Neuronal stem cell (in vitro differentiated cells): ENCODE measurements at regions not wholly inside any gene's neighbourhood (a gene's known extent, or its start where the extent isn't known, plus 50 kb on each side); places are given as distances from the start of the nearest gene placed in this dataset.
"Not testable (repeated sequence)": the region's sequence is repeated elsewhere in the genome, so short reads cannot be mapped to it uniquely, and the experiment has no call there.

ENCODE experiments used
- DNase-seq: peaks from one replicate; pipeline ENCODE4 v3.0.0-alpha.2; 2013; ENCODE audit warnings: low spot score
- H2AFZ ChIP-seq: one replicate; pipeline ENCODE4 v1.6.1; 2013; ENCODE audit warnings: mild to moderate bottlenecking, low read length, inconsistent platforms
- H2AK5ac ChIP-seq: 2 replicates; pipeline ENCODE4 v1.6.1; 2013; ENCODE audit warnings: low read depth, mild to moderate bottlenecking, inconsistent platforms, low read length, moderate library complexity, mixed read lengths
- H2BK120ac ChIP-seq: 2 replicates; pipeline ENCODE4 v1.6.1; 2013; ENCODE audit warnings: low read depth, mild to moderate bottlenecking, inconsistent platforms, low read length, moderate library complexity, mixed read lengths
- H2BK12ac ChIP-seq: one replicate; pipeline ENCODE4 v1.6.1; 2013; ENCODE audit warnings: low read length, inconsistent platforms
- H2BK15ac ChIP-seq: 2 replicates; pipeline ENCODE4 v1.6.1; 2013; ENCODE audit warnings: mild to moderate bottlenecking, low read length, inconsistent platforms, mixed read lengths
- H2BK5ac ChIP-seq: one replicate; pipeline ENCODE4 v1.6.1; 2013; ENCODE audit warnings: inconsistent platforms, mild to moderate bottlenecking, low read length, moderate library complexity
- H3K14ac ChIP-seq: one replicate; pipeline ENCODE4 v1.6.1; 2013; ENCODE audit warnings: low read length, inconsistent platforms
- H3K18ac ChIP-seq: 2 replicates; pipeline ENCODE4 v1.6.1; 2013; ENCODE audit warnings: low read length, inconsistent platforms
- H3K23ac ChIP-seq: 2 replicates; pipeline ENCODE4 v1.6.1; 2013; ENCODE audit warnings: low read depth, mild to moderate bottlenecking, mixed read lengths, low read length, inconsistent platforms; ENCODE audit not compliant: poor library complexity
- H3K27ac ChIP-seq: replicated peaks from 3 replicates; pipeline ENCODE4 v1.5.1; 2013; ENCODE audit warnings: low read length, inconsistent platforms
- H3K27me3 ChIP-seq, 3 experiments: 2 replicates each; pipeline ENCODE4 v1.6.1; 2013; ENCODE audit warnings: low read length in 3 of 3, mild to moderate bottlenecking in 2 of 3, inconsistent platforms in 1 of 3, low read depth in 1 of 3, mixed read lengths in 1 of 3, moderate library complexity in 1 of 3; ENCODE audit not compliant: control insufficient read depth in 3 of 3, insufficient read depth in 3 of 3
- H3K36me3 ChIP-seq, 2 donors: replicated peaks in 1 of 2; 2 replicates each; pipeline ENCODE4 v1.6.1; 2013; ENCODE audit warnings: low read length in 2 of 2; ENCODE audit not compliant: control insufficient read depth in 2 of 2, insufficient read depth in 2 of 2
- H3K4ac ChIP-seq: 2 replicates; pipeline ENCODE4 v1.6.1; 2013; ENCODE audit warnings: inconsistent platforms, mild to moderate bottlenecking, low read length, moderate library complexity
- H3K4me1 ChIP-seq, 2 donors: 1 replicate in 1 of 2; 2 replicates in 1 of 2; pipeline ENCODE4 v1.6.1; 2013; ENCODE audit warnings: low read length in 2 of 2, low read depth in 1 of 2; ENCODE audit not compliant: control insufficient read depth in 2 of 2, insufficient read depth in 1 of 2
- H3K4me2 ChIP-seq: one replicate; pipeline ENCODE4 v1.6.1; 2013; ENCODE audit warnings: mild to moderate bottlenecking, low read length, inconsistent platforms; ENCODE audit not compliant: insufficient read depth, poor library complexity, severe bottlenecking
- H3K4me3 ChIP-seq, 2 donors: 2 replicates each; pipeline ENCODE4 v1.5.1; 2013; ENCODE audit warnings: low read length in 2 of 2, mild to moderate bottlenecking in 2 of 2, inconsistent platforms in 1 of 2, moderate library complexity in 1 of 2
- H3K79me1 ChIP-seq: one replicate; pipeline ENCODE4 v1.6.1; 2013; ENCODE audit warnings: low read depth, mild to moderate bottlenecking, inconsistent platforms, low read length, moderate library complexity
- H3K9ac ChIP-seq: one replicate; pipeline ENCODE4 v1.6.1; 2013; ENCODE audit warnings: mild to moderate bottlenecking, low read depth, low read length, inconsistent platforms; ENCODE audit not compliant: poor library complexity
- H3K9me3 ChIP-seq, 2 donors: replicated peaks in 1 of 2; 2 replicates each; pipeline versions ENCODE3 to v1.6.1; 2013; ENCODE audit warnings: low read length in 2 of 2, mild to moderate bottlenecking in 2 of 2, inconsistent platforms in 1 of 2, low read depth in 1 of 2, mixed read lengths in 1 of 2, moderate library complexity in 1 of 2; ENCODE audit not compliant: control insufficient read depth in 2 of 2, insufficient read depth in 1 of 2
- H4K8ac ChIP-seq: one replicate; pipeline ENCODE4 v1.6.1; 2013; ENCODE audit warnings: low read depth, mild to moderate bottlenecking, inconsistent platforms, low read length, moderate library complexity
- H4K91ac ChIP-seq: one replicate; pipeline ENCODE4 v1.6.1; 2013; ENCODE audit warnings: low read length, low read depth, mild to moderate bottlenecking, inconsistent platforms; ENCODE audit not compliant: poor library complexity
- WGBS, 2 donors: extraction: QIAGEN DNeasy Blood & Tissue Kit; methylation state at CpG; one replicate each; pipeline ENCODE4 v1.1.7; 2013; ENCODE audit warnings: missing lambda C conversion rate in 2 of 2, mixed read lengths in 1 of 2; ENCODE audit not compliant: insufficient read length in 2 of 2, insufficient replicate concordance in 1 of 2; ENCODE audit errors: extremely low coverage in 2 of 2; 5-methylcytosine and 5-hydroxymethylcytosine counted together

DNA sequence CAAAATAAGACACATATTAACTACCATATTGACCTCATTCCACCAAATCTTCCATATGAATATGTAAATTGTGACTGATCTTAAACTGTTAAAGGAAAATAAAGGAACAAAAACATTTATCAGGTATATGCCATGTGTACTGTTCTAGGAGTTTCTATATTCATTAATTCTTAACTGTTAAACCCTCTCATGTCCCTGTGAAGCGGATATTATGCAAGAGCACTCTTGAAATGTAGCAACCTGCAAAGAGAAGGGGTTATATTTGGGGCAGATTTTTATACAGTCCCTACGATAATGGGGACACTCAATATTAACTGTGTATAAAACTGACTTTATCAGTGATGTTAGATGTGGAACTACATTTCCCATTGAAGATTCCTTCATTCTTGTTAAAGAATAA, 184.9 kb upstream of the OR13F1 start:
- no peaks in the 10 kb centered on the region for H3K4me1 ChIP-seq
- no peak overlapping the region for H3K4ac ChIP-seq
- no peak for DNase-seq

DNA sequence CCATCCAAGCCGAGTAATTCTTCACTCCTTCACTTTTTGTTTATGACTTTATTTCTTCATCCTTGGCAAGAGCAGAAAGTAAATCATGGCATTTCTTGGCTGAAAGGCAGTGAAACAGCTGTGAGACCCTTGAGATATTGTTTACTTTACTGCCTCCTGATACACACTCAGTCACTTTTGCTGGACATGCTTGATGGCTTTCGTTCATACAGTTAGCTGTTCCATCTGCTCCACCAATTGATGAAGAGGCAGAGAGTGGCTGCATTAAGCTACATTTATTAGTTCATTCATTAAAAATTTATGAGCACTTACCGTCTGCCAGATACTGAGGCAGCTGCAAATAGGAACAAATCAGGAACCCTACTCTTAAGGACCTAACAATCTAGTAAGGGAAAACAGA, 184.4 kb upstream of the OR13F1 start:
- Histone ChIP-seq H2BK5ac (no peak overlapping the region), H3K18ac (no peak overlapping the region), H3K4me3 (no peak overlapping the region), H3K27me3 (no peaks in the 10 kb centered on the region), H2BK12ac (no peak overlapping the region), H3K36me3 (no peaks in the 10 kb centered on the region), H2AFZ (no peak overlapping the region), H3K4me2 (no peak overlapping the region), H3K4me1 (no peaks in the 10 kb centered on the region), H3K9me3 (no peaks in the 10 kb centered on the region), H2BK15ac (no peak overlapping the region), H3K27ac (no peak overlapping the region), H4K91ac (no peak overlapping the region), H2BK120ac (no peak overlapping the region), H3K79me1 (no peaks in the 10 kb centered on the region), H3K9ac (no peak overlapping the region), H3K4ac (no peak overlapping the region), H4K8ac (no peak overlapping the region), H3K23ac (no peak overlapping the region), H2AK5ac (no peak overlapping the region), H3K14ac (no peak overlapping the region)
- no CpG with 5 or more reads among the region's 3 CpGs for WGBS, 2 donors
- DNase-seq = no peak

More for the DNA sequence above, 184.9 kb upstream of the OR13F1 start:
- H3K18ac ChIP-seq = no peak overlapping the region
- H3K14ac ChIP-seq = no peak overlapping the region
- H4K91ac ChIP-seq = no peak overlapping the region
- no peak overlapping the region for H2AFZ ChIP-seq
- H3K4me2 ChIP-seq = no peak overlapping the region
- H3K79me1 ChIP-seq = no peaks in the 10 kb centered on the region
- H3K27me3 ChIP-seq = no peaks in the 10 kb centered on the region
- H4K8ac ChIP-seq = no peak overlapping the region
- H2BK120ac ChIP-seq = no peak overlapping the region
- H3K23ac ChIP-seq = no peak overlapping the region
- no peak overlapping the region for H3K27ac ChIP-seq
- H2AK5ac ChIP-seq = no peak overlapping the region
- no peaks in the 10 kb centered on the region for H3K9me3 ChIP-seq
- no peaks in the 10 kb centered on the region for H3K36me3 ChIP-seq
- H3K9ac ChIP-seq = no peak overlapping the region
- no peak overlapping the region for H3K4me3 ChIP-seq
- H2BK15ac ChIP-seq = no peak overlapping the region
- no peak overlapping the region for H2BK12ac ChIP-seq
- H2BK5ac ChIP-seq = no peak overlapping the region
- no CpG with 5 or more reads among the region's 2 CpGs for WGBS, 2 donors

DNA sequence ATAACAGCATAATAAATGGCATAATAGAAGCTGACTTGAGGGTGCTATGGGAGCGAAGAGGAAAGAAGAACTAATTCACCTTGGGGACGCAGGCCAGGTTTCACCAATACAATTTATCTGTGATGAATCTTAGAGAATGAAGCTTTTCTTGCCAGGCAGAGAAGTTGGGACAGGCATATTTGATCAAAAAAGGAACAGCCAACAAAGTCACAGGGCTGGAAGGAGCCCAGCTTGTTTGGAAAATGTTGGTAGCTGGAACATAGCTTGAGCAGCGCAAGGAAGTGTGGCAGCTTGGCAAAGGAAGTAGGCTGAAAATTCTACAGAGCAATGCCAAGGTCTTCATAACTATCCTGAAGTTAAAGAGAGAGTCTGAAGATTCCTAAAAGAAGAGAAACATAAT, 181.5 kb upstream of the OR13F1 start:
- no peak overlapping the region for H2BK120ac ChIP-seq
- H3K4ac ChIP-seq = no peak overlapping the region
- no peak overlapping the region for H2AFZ ChIP-seq
- H4K91ac ChIP-seq = no peak overlapping the region
- no CpG with 5 or more reads among the region's 3 CpGs for WGBS, 2 donors
- no peak overlapping the region for H2BK5ac ChIP-seq
- no peaks in the 10 kb centered on the region for H3K9me3 ChIP-seq
- H3K18ac ChIP-seq = no peak overlapping the region
- no peak overlapping the region for H4K8ac ChIP-seq
- H3K79me1 ChIP-seq = no peaks in the 10 kb centered on the region
- H3K36me3 ChIP-seq = no peaks in the 10 kb centered on the region
- DNase-seq = no peak
- H2BK12ac ChIP-seq = no peak overlapping the region
- no peaks in the 10 kb centered on the region for H3K4me1 ChIP-seq
- no peak overlapping the region for H3K4me2 ChIP-seq
- no peak overlapping the region for H3K9ac ChIP-seq
- no peak overlapping the region for H3K23ac ChIP-seq
- H3K14ac ChIP-seq = no peak overlapping the region
- no peak overlapping the region for H3K27ac ChIP-seq
- no peak overlapping the region for H2AK5ac ChIP-seq
- no peak overlapping the region for H3K4me3 ChIP-seq
- H2BK15ac ChIP-seq = no peak overlapping the region
- no peaks in the 10 kb centered on the region for H3K27me3 ChIP-seq

DNA sequence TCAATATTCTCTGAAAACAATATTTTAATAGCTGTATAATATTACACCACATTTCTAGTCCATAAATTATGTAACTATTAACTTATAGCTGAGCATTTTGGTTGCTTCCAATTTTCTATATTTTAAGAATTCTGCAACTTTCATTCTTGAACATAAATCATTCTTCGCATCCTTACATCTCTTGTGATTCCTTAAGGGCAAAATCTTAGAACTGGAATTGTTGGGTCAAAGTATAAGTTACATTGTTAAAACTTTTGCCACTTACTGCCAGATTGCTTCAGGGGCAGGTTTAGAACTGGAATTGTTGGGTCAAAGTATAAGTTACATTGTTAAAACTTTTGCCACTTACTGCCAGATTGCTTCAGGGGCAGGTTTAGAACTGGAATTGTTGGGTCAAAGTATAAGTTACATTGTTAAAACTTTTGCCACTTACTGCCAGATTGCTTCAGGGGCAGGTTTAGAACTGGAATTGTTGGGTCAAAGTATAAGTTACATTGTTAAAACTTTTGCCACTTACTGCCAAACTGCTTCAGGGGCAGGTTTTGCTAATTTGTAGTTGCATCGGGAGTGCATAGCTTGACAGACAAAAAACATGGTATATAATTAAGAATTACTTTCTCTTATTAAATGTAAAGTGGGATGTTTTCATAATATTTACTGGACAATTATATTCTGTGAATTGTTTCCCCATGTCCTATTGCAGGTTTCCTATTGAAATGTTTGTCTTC, 179.9 kb upstream of the OR13F1 start:
- H4K8ac ChIP-seq, H4K91ac ChIP-seq, DNase-seq, H3K4ac ChIP-seq, H3K18ac ChIP-seq, H3K9me3 ChIP-seq, H3K4me3 ChIP-seq, H3K27me3 ChIP-seq, H3K79me1 ChIP-seq, H2AK5ac ChIP-seq, H2BK12ac ChIP-seq, H3K9ac ChIP-seq, H2AFZ ChIP-seq, H3K27ac ChIP-seq, H2BK15ac ChIP-seq, H3K36me3 ChIP-seq, H2BK5ac ChIP-seq, H2BK120ac ChIP-seq, H3K4me1 ChIP-seq, H3K23ac ChIP-seq, H3K14ac ChIP-seq, H3K4me2 ChIP-seq: not testable (repeated sequence)
- no CpG with 5 or more reads among the region's 2 CpGs for WGBS, 2 donors
